GM10248 (cell line): ENCODE measurements at regions not wholly inside any gene's neighbourhood (a gene's known extent, or its start where the extent isn't known, plus 50 kb on each side); places are given as distances from the start of the nearest gene placed in this dataset.

Experiments
- CTCF ChIA-PET: fragments of 300-600 bp; sonication (Branson Sonifier 250); formaldehyde crosslinking; extraction: SDS; loops from one replicate; lab custom pipeline; 2021; ENCODE audit warnings: antibody characterized with exemption; lab: Yijun Ruan, JAX
- POLR2A ChIA-PET: fragments of 350-650 bp; sonication (Branson Sonifier 250); formaldehyde crosslinking; extraction: SDS; loops from one replicate; lab custom pipeline; 2020; ENCODE audit warnings: antibody characterized with exemption; lab: Yijun Ruan, JAX
- DNase-seq: peaks from one replicate; pipeline ENCODE4 v3.0.0; 2012; ENCODE audit errors: extremely low spot score
- CTCF ChIP-seq: IDR thresholded peaks from 2 replicates; pipeline ENCODE4 v1.5.1; 2012; ENCODE audit warnings: mild to moderate bottlenecking, low read depth; ENCODE audit errors: extremely low read depth, missing control alignments, control extremely low read depth

DNA sequence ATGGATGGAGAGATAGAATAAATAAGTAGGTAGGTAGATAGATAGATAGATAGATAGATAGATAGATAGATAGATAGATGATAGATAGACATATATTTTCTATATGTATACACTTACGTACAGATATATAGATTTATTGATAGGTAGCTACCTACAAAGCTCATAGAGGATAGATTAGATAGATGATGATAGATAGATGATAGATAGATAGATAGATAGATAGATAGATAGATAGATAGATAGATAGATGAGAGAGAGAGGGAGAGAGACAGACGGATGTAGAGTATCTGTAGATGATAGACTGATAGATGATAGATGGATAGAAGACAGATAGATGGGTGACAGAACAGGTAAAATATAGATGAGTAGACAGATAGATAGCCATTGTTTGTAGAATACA, 191.3 kb upstream of the PFKP start:
- no peak for DNase-seq
- no peak for TF ChIP-seq CTCF
- ChIA-PET POLR2A (no interaction called here), CTCF (no interaction called here)

- DNase-seq: no peak
- POLR2A ChIA-PET: no interaction called here
- no peak for TF ChIP-seq CTCF
- CTCF ChIA-PET: interaction anchor here (2.4 kb wide), 1 partner anchor 13 kb away, joined by 5 read pairs; no protein-coding TSS in a partner anchor
Measured at GRCh38 chr10:2874963-2875362, 192.4 kb upstream of the PFKP start.

- no peak for DNase-seq
- ChIA-PET POLR2A (no interaction called here), CTCF (interaction anchor here (2.4 kb wide), 1 partner anchor 11 kb away, joined by 5 read pairs; no protein-coding TSS in a partner anchor)
- no peak for TF ChIP-seq CTCF
Measured at GRCh38 chr10:2873769-2874168, 193.6 kb upstream of the PFKP start.

GRCh38 chr10:2871673-2872219, 195.6 kb upstream of the PFKP start:
- DNase-seq: no peak
- no peak for TF ChIP-seq CTCF
- CTCF ChIA-PET: no interaction called here
- POLR2A ChIA-PET: no interaction called here

DNA sequence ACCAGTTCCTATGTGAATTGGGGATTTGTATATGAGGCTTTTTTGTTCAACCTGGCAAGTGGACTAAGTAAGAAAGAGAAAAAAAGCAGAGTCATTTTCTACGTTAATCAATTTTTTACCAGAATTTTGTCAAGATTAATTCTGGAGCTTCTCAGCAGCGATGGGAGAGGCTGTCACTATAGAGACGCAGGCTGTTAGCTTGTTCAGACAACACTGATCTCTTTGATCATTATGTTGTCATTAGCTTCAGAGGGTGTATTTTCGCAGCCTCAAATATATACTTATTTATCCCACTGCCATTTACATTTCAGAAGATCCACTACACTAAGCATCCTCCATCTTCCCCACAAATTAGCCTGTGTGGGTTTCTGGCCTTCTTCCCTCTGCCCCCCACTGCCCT, 196.7 kb upstream of the PFKP start:
- TF ChIP-seq CTCF: no peak
- ChIA-PET CTCF (interaction anchor here (1.4 kb wide), 1 partner anchor 15 kb away, joined by 3 read pairs; no protein-coding TSS in a partner anchor), POLR2A (no interaction called here)
- DNase-seq: no peak

DNA sequence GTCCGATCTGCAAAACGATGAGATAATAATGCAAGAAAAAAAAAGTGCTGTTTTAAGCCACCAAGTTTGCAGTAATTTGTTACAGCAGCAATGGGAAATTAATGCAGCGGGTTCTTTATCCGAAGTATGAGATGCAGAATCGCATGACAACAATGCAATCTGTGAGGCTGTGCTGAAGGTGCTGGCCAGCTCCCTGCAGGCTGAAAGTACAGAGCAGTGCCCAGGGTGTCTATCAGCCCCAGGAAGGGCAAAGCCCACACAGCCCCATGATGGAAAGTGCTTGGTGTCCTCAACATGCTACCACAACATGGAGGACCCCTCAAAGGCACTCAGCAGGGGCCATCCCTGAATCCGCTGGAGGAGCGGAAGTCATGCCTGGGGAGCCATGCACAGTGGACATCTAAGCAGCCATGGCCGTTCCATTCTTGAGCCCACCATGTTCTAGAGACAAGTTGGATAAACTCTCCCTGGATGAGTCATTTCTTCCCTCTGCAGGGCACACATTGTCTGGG, 199.5 kb upstream of the PFKP start:
- CTCF ChIA-PET: no interaction called here
- no peak for TF ChIP-seq CTCF
- POLR2A ChIA-PET: no interaction called here
- DNase-seq: no peak
